ENCODE measurements at regions not wholly inside any gene's neighbourhood (a gene's known extent, or its start where the extent isn't known, plus 50 kb on each side); places are given as distances from the start of the nearest gene placed in this dataset.
"Not testable (repeated sequence)": the region's sequence is repeated elsewhere in the genome, so short reads cannot be mapped to it uniquely, and the experiment has no call there.

DNA sequence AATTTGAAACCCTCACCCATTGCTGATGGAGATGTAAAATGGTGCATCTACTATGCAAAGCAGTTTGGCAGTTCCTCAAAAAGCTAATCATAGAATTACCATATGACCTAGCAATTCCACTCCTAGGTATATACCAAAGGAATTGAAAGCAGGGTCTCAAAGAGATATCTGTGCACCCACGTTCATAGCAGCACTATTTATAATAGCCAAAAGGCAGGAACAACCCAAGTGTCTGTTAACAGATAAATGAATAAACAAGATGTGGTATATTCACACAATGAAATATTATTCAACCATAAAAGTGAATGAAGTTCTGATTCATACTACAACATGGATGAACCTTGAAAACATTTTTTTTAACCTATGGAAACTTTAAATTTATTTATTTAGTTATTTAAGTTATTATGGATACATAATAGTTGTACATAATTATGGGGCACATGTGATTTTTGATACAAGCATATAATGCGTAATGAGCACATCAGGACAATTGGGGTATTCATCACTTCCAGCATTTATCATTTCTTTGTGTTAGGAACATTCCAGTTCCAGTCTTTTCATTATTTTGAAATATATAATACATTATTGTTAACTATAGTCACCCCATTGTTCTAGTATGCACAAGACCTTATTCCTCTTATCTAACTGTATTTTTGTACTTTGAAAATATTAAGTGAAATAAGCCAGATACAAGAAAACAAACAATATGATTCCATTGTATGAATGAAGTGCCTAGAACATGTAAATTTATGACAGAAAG is 205.6 kb upstream of the CNKSR2 start:
- ATAC-seq (no peak), DNase-seq (no peak)
- Mint-ChIP-seq H3K36me3 (no peaks in the 10 kb centered on the region), H3K4me3 (no peak overlapping the region), H3K4me1 (no peaks in the 10 kb centered on the region), H3K9me3 (ENCODE audit: low read depth) (no peaks in the 10 kb centered on the region), H3K27me3 (no peaks in the 10 kb centered on the region), H3K27ac (no peak overlapping the region)
- CTCF ChIA-PET: no interaction called here

DNA sequence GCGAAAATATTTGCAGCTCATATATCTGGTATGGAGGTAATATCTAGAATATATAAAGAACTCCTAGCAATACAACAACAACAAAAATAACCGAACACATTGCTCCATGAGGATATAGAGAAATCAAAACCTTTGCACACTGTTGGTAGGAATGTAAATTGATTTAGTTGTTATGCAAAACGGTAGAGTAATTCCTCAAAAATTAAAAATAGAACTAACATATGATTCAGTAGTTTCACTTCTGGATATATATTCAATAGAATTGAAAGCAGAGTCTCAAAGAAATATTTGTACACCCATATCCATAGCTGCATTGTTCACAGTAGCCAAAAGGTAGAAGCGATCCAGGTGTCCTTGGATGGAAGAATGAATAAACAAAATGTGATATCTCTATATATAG is 203.0 kb upstream of the CNKSR2 start:
- CTCF ChIA-PET: no interaction called here
- Mint-ChIP-seq H3K4me1 (no peaks in the 10 kb centered on the region), H3K36me3 (no peaks in the 10 kb centered on the region), H3K27ac (no peak overlapping the region), H3K9me3 (ENCODE audit: low read depth) (no peaks in the 10 kb centered on the region), H3K4me3 (no peak overlapping the region), H3K27me3 (no peaks in the 10 kb centered on the region)
- no peak for ATAC-seq
- no peak for DNase-seq

DNA sequence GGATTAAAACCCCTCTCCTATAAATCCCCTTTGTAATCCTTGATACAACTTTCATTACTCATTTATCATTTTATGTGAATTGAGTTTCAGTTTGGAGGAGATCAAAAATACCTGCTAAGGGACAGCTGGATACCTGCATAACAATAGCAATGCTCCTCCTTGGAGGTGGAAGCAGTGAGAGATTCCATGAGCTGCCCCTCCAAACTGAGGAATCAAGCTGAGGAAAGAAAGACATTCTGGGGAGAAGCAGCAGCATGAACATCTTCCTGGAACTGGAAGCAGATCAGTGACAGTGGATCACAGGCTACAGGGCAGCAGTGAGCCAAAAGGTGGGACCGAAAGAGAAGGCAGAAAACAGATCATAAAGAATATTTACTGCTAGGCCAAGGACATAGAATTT is 199.8 kb upstream of the CNKSR2 start:
- CTCF ChIA-PET: no interaction called here
- ATAC-seq (no peak), DNase-seq (no peak)
- H3K27me3 Mint-ChIP-seq: no peaks in the 10 kb centered on the region
- H3K9me3 Mint-ChIP-seq (ENCODE audit: low read depth): no peaks in the 10 kb centered on the region
- H3K36me3 Mint-ChIP-seq: no peaks in the 10 kb centered on the region
- H3K27ac Mint-ChIP-seq: no peak overlapping the region
- no peak overlapping the region for H3K4me3 Mint-ChIP-seq
- H3K4me1 Mint-ChIP-seq: no peaks in the 10 kb centered on the region

DNA sequence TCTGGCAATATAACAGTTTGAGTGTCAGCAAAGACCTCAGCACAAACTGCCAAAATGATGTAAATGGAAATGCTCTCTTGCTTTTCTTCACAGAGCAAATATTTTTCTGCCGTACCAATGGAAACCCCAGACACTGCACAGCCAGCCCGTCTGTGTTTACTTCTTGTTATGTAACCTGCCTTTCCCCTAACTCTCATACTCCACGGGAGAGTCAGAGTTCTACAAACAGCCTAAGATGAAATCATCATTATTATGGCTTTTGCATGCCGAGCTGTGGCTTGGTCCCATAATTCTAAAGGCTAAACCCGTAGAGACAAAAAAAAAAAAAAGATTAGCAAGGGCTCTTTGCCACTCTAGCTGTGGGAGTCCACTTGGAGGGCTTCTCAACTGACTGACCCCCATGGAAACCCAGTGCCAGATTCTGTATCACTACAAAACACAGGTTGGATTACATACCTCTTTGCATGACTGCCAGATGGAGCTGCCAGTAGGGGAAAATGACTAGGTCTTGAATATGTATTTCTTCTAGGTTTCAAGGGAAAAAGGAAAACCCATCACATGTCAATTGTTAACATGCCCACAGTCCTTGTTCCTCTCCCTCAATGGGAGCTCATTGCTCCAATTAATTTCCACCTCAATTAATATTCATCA is 197.2 kb upstream of the CNKSR2 start:
- Mint-ChIP-seq H3K9me3 (ENCODE audit: low read depth) (no peaks in the 10 kb centered on the region), H3K4me1 (no peaks in the 10 kb centered on the region), H3K27ac (no peak overlapping the region), H3K27me3 (no peaks in the 10 kb centered on the region), H3K36me3 (no peaks in the 10 kb centered on the region), H3K4me3 (no peak overlapping the region)
- ATAC-seq (no peak), DNase-seq (no peak)
- CTCF ChIA-PET: no interaction called here

DNA sequence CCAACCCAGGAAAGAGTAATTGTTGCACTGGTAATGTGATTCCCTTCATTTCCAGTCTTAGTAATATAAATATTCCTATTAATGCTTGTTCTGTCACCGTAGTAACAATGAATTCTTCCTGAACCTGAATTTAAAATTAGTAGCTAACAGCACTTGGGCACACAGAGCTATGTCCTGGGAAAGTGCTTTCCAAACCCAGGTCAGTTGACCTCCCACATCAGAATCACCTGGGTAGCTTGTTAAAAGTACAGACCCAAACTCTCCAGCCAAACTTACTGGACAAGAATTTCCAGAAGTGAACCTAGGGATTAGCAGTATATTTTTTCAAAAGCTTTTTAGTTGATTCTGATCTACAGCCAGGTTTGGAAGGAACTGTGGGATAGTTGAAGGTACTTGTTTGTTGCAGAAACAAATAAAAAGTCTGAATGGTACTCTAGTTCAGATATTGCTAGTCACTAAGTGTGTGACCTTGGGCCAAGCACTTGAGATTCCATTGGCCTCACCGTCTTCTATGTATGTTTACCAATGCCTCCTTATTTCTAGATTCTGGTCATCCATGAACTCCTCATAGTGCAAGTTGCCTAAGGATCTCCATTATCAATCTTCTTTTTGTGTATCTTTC is 192.9 kb upstream of the CNKSR2 start:
- DNase-seq (no peak), ATAC-seq (no peak)
- no peaks in the 10 kb centered on the region for H3K4me1 Mint-ChIP-seq
- H3K36me3 Mint-ChIP-seq: no peaks in the 10 kb centered on the region
- H3K9me3 Mint-ChIP-seq (ENCODE audit: low read depth): peaks cover 2% of the 10 kb centered on the region
- H3K4me3 Mint-ChIP-seq: no peak overlapping the region
- no peaks in the 10 kb centered on the region for H3K27me3 Mint-ChIP-seq
- no peak overlapping the region for H3K27ac Mint-ChIP-seq
- CTCF ChIA-PET: no interaction called here

DNA sequence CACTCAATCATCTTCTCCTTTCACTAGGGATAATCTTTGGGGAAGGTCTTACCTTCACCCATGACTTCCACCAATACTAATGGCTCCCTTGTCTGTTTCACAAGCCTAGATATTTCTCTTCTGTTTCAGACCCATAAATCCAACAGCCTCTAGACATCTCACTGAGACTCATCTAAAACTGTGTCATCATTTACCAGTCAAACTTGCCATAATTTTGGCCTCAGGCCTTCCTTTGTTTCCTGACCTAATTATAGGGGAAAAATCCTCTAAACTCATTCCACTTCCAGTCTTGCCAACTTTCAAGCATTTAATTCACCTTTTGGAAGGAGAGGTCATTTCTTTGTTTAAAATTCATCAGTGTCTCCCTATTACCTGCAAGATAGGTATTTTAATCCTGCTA is 181.0 kb upstream of the CNKSR2 start:
- H3K27ac Mint-ChIP-seq: no peak overlapping the region
- H3K4me3 Mint-ChIP-seq: no peak overlapping the region
- no peaks in the 10 kb centered on the region for H3K4me1 Mint-ChIP-seq
- H3K36me3 Mint-ChIP-seq: no peaks in the 10 kb centered on the region
- no peak for ATAC-seq
- H3K9me3 Mint-ChIP-seq (ENCODE audit: low read depth): no peaks in the 10 kb centered on the region
- no peak for DNase-seq
- CTCF ChIA-PET: no interaction called here
- no peaks in the 10 kb centered on the region for H3K27me3 Mint-ChIP-seq

DNA sequence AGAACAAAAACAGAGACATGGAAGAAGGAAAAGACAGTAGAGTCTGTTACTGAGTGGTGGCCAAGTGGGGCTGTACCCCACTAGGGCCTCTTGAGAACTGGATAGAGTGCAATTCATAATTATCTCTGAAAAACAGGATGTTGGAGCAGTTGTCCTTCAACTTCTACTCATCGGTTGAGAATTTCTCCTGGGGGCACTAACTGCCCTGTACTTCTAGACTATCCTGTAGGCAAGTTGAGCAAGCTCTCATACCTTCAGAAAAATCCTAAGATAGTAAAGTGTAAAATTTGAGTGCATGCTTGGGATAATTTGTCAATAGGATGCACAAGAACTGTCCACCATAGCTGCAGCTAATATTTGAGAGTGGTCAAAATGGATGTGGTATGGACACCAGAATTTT is 179.7 kb upstream of the CNKSR2 start:
- no peak overlapping the region for H3K4me3 Mint-ChIP-seq
- no peaks in the 10 kb centered on the region for H3K9me3 Mint-ChIP-seq (ENCODE audit: low read depth)
- no peaks in the 10 kb centered on the region for H3K36me3 Mint-ChIP-seq
- CTCF ChIA-PET: no interaction called here
- DNase-seq (no peak), ATAC-seq (no peak)
- H3K4me1 Mint-ChIP-seq: no peaks in the 10 kb centered on the region
- no peak overlapping the region for H3K27ac Mint-ChIP-seq
- H3K27me3 Mint-ChIP-seq: no peaks in the 10 kb centered on the region

DNA sequence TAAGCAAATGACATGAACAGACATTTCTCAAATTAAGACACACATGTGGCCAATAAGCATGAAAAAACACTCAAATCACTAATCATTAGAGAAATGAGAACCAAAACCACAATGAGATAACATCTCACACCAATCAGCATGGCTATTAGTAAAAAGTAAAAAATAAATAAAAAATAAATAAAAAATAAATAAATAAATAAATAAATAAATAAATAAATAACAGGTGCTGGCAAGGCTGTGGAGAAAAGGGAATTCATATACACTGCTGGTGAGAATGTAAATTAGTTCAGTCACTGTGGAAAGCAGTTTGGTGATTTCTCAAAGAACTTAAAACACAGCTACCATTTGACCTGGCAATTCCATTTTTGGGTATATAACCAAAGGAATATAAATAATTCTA is 167.1 kb upstream of the CNKSR2 start:
- DNase-seq (no peak), ATAC-seq (no peak)
- Mint-ChIP-seq H3K27ac (no peak overlapping the region), H3K4me1 (no peaks in the 10 kb centered on the region), H3K36me3 (no peaks in the 10 kb centered on the region), H3K27me3 (no peaks in the 10 kb centered on the region), H3K9me3 (ENCODE audit: low read depth) (peaks cover 4% of the 10 kb centered on the region), H3K4me3 (no peak overlapping the region)
- CTCF ChIA-PET: no interaction called here

DNA sequence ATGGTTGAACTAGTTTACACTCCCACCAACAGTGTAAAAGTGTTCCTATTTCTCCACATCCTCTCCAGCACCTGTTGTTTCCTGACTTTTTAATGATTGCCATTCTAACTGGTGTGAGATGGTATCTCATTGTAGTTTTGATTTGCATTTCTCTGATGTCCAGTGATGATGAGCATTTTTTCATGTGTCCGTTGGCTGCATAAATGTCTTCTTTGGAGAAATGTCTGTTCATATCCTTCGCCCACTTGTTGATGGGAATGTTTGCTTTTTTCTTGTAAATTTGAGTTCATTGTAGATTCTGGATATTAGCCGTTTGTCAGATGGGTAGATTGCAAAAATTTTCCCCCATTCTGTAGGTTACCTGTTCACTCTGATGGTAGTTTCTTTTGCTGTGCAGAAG is 155.0 kb upstream of the CNKSR2 start:
- H3K27ac Mint-ChIP-seq, CTCF ChIA-PET, H3K4me1 Mint-ChIP-seq: not testable (repeated sequence)

DNA sequence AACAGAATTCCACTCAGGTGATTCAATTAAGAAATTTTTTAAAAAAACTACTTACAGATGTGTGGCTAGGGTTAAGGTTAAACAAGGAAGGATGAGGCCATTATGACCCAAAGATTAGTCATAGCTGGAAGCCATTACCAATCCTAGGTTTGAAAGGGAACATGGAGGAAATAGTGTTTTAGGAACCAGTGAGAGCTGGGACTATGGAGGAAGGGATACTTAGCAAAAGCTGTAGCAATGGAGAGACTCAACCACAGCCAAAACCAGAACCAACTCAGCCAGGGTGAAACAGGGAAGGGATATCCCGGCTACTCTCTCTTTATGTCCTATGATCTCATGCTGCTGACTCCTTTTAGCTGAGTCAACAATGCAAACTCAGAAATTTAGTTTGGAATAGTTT is 148.6 kb upstream of the CNKSR2 start:
- CTCF ChIA-PET: no interaction called here
- peaks cover 2% of the 10 kb centered on the region for H3K9me3 Mint-ChIP-seq (ENCODE audit: low read depth)
- DNase-seq: no peak
- no peak for ATAC-seq
- no peaks in the 10 kb centered on the region for H3K36me3 Mint-ChIP-seq
- H3K4me3 Mint-ChIP-seq: no peak overlapping the region
- no peak overlapping the region for H3K27ac Mint-ChIP-seq
- H3K27me3 Mint-ChIP-seq: no peaks in the 10 kb centered on the region
- no peaks in the 10 kb centered on the region for H3K4me1 Mint-ChIP-seq

More for the DNA sequence above, 155.0 kb upstream of the CNKSR2 start:
- not testable (repeated sequence) for H3K9me3 Mint-ChIP-seq (ENCODE audit: low read depth); ATAC-seq; H3K36me3 Mint-ChIP-seq; DNase-seq; H3K4me3 Mint-ChIP-seq; H3K27me3 Mint-ChIP-seq

DNA sequence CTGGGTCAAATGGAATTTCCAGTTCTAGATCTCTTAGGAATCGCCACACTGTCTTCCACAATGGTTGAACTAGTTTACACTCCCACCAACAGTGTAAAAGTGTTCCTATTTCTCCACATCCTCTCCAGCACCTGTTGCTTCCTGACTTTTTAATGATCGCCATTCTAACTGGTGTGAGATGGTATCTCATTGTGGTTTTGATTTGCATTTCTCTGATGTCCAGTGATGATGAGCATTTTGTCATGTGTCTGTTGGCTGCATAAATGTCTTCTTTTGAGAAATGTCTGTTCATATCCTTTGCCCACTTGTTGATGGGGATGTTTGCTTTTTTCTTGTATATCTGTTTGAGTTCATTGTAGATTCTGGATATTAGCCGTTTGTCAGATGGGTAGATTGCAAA is 145.2 kb upstream of the CNKSR2 start:
- H3K27ac Mint-ChIP-seq; H3K4me3 Mint-ChIP-seq; H3K27me3 Mint-ChIP-seq; DNase-seq; H3K36me3 Mint-ChIP-seq; H3K4me1 Mint-ChIP-seq; ATAC-seq; CTCF ChIA-PET; H3K9me3 Mint-ChIP-seq (ENCODE audit: low read depth): not testable (repeated sequence)

DNA sequence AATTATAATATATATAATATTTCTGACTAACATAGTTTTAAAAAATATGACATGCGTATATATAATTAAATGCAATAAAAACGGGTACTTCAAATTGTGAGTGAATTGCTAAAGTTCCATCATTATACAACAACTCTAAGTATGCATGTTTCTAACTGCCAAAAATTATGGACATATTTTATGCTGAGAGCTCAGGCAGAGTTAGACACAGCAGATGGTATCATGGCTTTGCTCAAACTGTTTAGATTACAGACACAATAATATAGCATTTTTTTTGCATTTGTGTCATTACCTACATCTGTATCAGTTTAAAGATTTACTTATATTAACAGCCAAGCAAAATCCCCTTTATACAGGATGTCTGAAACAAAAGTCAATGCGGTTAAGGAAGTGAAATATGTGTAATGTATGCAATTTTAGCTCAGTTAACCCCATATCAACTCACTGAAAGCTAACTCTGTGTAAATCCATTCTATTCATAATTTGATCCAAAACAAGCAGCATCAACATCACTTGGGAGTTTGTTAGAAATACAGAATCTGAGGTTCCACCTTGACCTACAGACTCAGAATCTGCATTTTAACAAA is 119.1 kb upstream of the CNKSR2 start:
- no peak for DNase-seq
- no peaks in the 10 kb centered on the region for H3K9me3 Mint-ChIP-seq (ENCODE audit: low read depth)
- no peak overlapping the region for H3K4me3 Mint-ChIP-seq
- ATAC-seq: no peak
- CTCF ChIA-PET: no interaction called here
- no peaks in the 10 kb centered on the region for H3K27me3 Mint-ChIP-seq
- H3K4me1 Mint-ChIP-seq: no peaks in the 10 kb centered on the region
- no peak overlapping the region for H3K27ac Mint-ChIP-seq
- no peaks in the 10 kb centered on the region for H3K36me3 Mint-ChIP-seq

DNA sequence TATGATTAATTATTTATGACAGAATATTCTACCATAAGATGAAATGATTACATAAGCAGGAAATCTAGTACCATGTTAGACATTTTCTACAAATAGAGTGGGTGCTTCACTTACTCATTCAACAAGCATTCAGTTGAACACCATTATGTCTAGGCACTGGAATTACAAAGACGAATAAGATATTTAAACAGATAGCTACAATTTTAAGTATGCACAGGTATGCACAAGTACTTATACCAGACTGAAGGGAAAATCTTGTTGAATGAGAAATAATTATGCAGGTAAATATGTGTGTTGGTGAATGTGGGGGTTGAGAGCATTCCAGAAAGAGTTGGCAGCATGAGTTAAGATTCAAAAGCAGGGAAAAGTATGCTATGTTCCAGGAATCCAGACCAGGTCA is 107.3 kb upstream of the CNKSR2 start:
- Mint-ChIP-seq H3K36me3 (no peaks in the 10 kb centered on the region), H3K27ac (no peak overlapping the region), H3K9me3 (ENCODE audit: low read depth) (no peaks in the 10 kb centered on the region), H3K4me1 (no peaks in the 10 kb centered on the region), H3K27me3 (no peaks in the 10 kb centered on the region), H3K4me3 (no peak overlapping the region)
- CTCF ChIA-PET: no interaction called here
- ATAC-seq: no peak
- no peak for DNase-seq
